GM12892 (cell line): ENCODE measurements at regions not wholly inside any gene's neighbourhood (a gene's known extent, or its start where the extent isn't known, plus 50 kb on each side); places are given as distances from the start of the nearest gene placed in this dataset.

ENCODE experiments used
- POLR2A ChIP-seq: IDR thresholded peaks from 2 replicates; pipeline ENCODE4 v1.6.1; 2011; ENCODE audit warnings: low read depth, low read length, control low read depth
- POLR2AphosphoS5 ChIP-seq: IDR thresholded peaks from 2 replicates; pipeline ENCODE4 v1.6.1; 2011; ENCODE audit warnings: low read depth, low read length, control low read depth

DNA sequence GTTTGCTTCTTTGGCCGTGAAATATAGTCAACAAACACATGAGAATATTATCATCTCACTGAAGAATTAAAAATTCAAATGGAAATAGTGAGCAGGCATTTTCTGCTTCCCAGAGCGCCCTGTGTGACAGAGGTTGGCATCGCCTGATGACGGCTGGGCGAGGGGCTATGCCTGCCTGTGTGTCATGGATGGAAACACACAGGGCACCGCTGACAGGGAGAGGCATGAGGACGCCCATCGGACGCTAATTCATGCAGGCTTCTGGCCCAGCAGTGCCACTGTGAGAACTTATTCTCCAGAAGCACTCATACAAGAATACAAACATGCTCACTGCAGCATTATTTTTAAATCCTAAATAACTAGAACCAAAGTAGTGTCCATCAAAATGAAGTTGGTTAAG is 61.4 kb upstream of the OTOS start:
- TF ChIP-seq POLR2AphosphoS5 = no peak
- TF ChIP-seq POLR2A = no peak
